ENCODE measurements at regions not wholly inside any gene's neighbourhood (a gene's known extent, or its start where the extent isn't known, plus 50 kb on each side); places are given as distances from the start of the nearest gene placed in this dataset.

DNA sequence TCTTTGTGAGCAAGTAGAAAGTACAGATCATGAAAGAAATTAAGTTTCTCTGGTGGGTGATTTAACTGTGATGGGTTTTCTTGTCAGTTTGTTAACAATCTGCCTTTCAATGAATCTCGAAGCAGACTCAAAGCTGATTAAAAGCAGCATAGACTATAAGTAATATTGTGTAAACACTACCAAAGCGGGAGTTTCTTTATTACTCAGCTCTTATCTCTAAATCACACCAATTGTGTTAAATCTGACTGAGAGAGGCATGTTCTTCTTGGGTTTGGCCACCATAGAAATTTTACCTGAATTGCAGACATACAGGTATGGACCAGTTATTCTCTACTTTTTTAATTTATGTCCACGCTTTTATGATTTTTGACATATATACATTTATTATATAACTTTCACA lies 65.2 kb downstream of the DKK1 start:
- FAIRE-seq (no peak), DNase-seq (no peak)
- no peak overlapping the region for H3K27ac ChIP-seq (ENCODE audit: low read depth in 2 of 2, low read length in 2 of 2)
- H3K27me3 ChIP-seq (ENCODE audit: control insufficient read depth, insufficient read depth, low read length), result no peaks in the 10 kb centered on the region
- H3K9ac ChIP-seq (ENCODE audit: low read length in 3 of 3), result no peak overlapping the region
- intact Hi-C loops (cut with DNase I), result no loop called here
- TF ChIP-seq, protein P1, sequence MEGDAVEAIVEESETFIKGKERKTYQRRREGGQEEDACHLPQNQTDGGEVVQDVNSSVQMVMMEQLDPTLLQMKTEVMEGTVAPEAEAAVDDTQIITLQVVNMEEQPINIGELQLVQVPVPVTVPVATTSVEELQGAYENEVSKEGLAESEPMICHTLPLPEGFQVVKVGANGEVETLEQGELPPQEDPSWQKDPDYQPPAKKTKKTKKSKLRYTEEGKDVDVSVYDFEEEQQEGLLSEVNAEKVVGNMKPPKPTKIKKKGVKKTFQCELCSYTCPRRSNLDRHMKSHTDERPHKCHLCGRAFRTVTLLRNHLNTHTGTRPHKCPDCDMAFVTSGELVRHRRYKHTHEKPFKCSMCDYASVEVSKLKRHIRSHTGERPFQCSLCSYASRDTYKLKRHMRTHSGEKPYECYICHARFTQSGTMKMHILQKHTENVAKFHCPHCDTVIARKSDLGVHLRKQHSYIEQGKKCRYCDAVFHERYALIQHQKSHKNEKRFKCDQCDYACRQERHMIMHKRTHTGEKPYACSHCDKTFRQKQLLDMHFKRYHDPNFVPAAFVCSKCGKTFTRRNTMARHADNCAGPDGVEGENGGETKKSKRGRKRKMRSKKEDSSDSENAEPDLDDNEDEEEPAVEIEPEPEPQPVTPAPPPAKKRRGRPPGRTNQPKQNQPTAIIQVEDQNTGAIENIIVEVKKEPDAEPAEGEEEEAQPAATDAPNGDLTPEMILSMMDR (IDR thresholded peaks at IDR 0.05; ENCODE audit: borderline replicate concordance, extremely low read depth, insufficient read depth), result no peak
- no peaks in the 10 kb centered on the region for H3K36me3 ChIP-seq (ENCODE audit: control insufficient read depth in 2 of 3, insufficient read depth in 3 of 3, low read length in 3 of 3)
- H3K4me3 ChIP-seq (ENCODE audit: low read length in 3 of 3), result no peak overlapping the region
- no peaks in the 10 kb centered on the region for H3K4me1 ChIP-seq (ENCODE audit: control insufficient read depth in 2 of 3, insufficient read depth in 2 of 3, low read depth in 1 of 3, low read length in 3 of 3)
- no peaks in the 10 kb centered on the region for H3K9me3 ChIP-seq (ENCODE audit: control insufficient read depth in 2 of 3, insufficient read depth in 1 of 3, low read length in 3 of 3)

DNA sequence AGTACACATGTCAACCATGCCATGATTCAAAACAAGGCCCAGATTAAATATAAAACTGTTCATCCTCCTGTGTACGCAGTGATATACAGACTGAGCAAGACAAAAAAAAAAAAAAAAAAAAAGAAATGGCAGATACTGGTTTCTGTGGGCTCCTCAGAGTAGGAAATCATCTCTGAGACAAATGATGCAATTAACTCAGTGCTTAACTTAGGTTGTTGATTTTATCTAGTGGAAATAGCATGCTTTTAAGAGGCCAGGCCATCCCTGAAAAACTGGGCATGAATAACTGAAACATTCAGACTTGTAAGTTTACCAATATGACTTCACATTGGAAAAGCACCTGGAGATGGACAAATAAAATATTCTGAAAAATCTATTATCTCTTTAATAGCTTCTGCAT lies 69.0 kb downstream of the DKK1 start:
- Histone ChIP-seq H3K9ac (ENCODE audit: low read length in 3 of 3) (no peak overlapping the region), H3K27ac (ENCODE audit: low read depth in 2 of 2, low read length in 2 of 2) (no peak overlapping the region), H3K36me3 (ENCODE audit: control insufficient read depth in 2 of 3, insufficient read depth in 3 of 3, low read length in 3 of 3) (no peaks in the 10 kb centered on the region), H3K9me3 (ENCODE audit: control insufficient read depth in 2 of 3, insufficient read depth in 1 of 3, low read length in 3 of 3) (no peaks in the 10 kb centered on the region), H3K4me1 (ENCODE audit: control insufficient read depth in 2 of 3, insufficient read depth in 2 of 3, low read depth in 1 of 3, low read length in 3 of 3) (no peaks in the 10 kb centered on the region), H3K27me3 (ENCODE audit: control insufficient read depth, insufficient read depth, low read length) (no peaks in the 10 kb centered on the region), H3K4me3 (ENCODE audit: low read length in 3 of 3) (no peak overlapping the region)
- DNase-seq, result no peak
- FAIRE-seq, result no peak
- intact Hi-C loops (cut with DNase I), result no loop called here
- TF ChIP-seq, protein P1 (IDR thresholded peaks at IDR 0.05; ENCODE audit: borderline replicate concordance, extremely low read depth, insufficient read depth), result no peak

DNA sequence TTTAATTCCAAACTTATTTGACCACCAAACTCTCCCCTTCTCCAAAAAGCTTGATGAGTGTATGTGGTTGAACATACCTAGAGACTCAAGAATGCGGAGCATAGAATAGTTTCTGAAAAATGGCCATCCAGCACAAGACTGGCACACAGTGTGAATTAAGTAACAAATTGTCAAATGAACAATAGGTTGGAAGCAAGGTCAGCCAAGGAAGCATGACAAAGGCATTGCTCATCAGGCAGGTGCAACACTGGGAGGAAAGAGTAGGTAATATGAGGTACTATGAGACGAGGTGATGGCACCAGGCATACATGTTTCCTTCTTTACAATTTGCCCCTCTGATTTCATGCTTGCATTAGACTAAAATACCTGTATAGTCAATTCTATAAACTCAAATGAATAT lies 73.7 kb downstream of the DKK1 start:
- DNase-seq (no peak), FAIRE-seq (no peak)
- no peaks in the 10 kb centered on the region for H3K9me3 ChIP-seq (ENCODE audit: control insufficient read depth in 2 of 3, insufficient read depth in 1 of 3, low read length in 3 of 3)
- H3K4me3 ChIP-seq (ENCODE audit: low read length in 3 of 3), result no peak overlapping the region
- H3K4me1 ChIP-seq (ENCODE audit: control insufficient read depth in 2 of 3, insufficient read depth in 2 of 3, low read depth in 1 of 3, low read length in 3 of 3), result no peaks in the 10 kb centered on the region
- intact Hi-C loops (cut with DNase I), result no loop called here
- TF ChIP-seq, protein P1 (IDR thresholded peaks at IDR 0.05; ENCODE audit: borderline replicate concordance, extremely low read depth, insufficient read depth), result no peak
- no peak overlapping the region for H3K9ac ChIP-seq (ENCODE audit: low read length in 3 of 3)
- H3K27me3 ChIP-seq (ENCODE audit: control insufficient read depth, insufficient read depth, low read length), result no peaks in the 10 kb centered on the region
- no peaks in the 10 kb centered on the region for H3K36me3 ChIP-seq (ENCODE audit: control insufficient read depth in 2 of 3, insufficient read depth in 3 of 3, low read length in 3 of 3)
- H3K27ac ChIP-seq (ENCODE audit: low read depth in 2 of 2, low read length in 2 of 2), result no peak overlapping the region

DNA sequence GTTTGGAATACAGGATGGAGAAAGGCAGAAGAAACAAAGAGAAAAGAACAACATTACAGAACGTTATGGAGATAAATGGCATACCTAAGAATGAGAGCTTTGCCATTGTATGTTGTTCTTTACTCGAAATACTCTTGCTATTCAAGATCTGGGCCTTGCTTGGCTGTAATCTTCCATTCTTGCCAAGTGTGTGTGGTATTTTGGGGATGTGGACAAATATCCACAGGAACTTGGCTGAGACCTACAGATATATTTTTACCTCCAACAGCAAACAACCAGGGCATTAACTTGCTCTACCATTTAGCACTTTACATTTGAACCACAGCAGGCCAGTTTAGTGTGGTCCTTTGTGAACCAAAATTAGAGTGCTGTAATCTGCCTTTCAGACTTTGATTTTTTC lies 76.3 kb downstream of the DKK1 start:
- Histone ChIP-seq H3K27ac (ENCODE audit: low read depth in 2 of 2, low read length in 2 of 2) (no peak overlapping the region), H3K4me3 (ENCODE audit: low read length in 3 of 3) (no peak overlapping the region), H3K27me3 (ENCODE audit: control insufficient read depth, insufficient read depth, low read length) (no peaks in the 10 kb centered on the region), H3K9me3 (ENCODE audit: control insufficient read depth in 2 of 3, insufficient read depth in 1 of 3, low read length in 3 of 3) (no peaks in the 10 kb centered on the region), H3K36me3 (ENCODE audit: control insufficient read depth in 2 of 3, insufficient read depth in 3 of 3, low read length in 3 of 3) (no peaks in the 10 kb centered on the region), H3K4me1 (ENCODE audit: control insufficient read depth in 2 of 3, insufficient read depth in 2 of 3, low read depth in 1 of 3, low read length in 3 of 3) (no peaks in the 10 kb centered on the region), H3K9ac (ENCODE audit: low read length in 3 of 3) (no peak overlapping the region)
- intact Hi-C loops (cut with DNase I), result no loop called here
- TF ChIP-seq, protein P1 (IDR thresholded peaks at IDR 0.05; ENCODE audit: borderline replicate concordance, extremely low read depth, insufficient read depth), result no peak
- no peak for DNase-seq
- FAIRE-seq, result no peak
